ENCODE measurements at regions not wholly inside any gene's neighbourhood (a gene's known extent, or its start where the extent isn't known, plus 50 kb on each side); places are given as distances from the start of the nearest gene placed in this dataset.

DNA sequence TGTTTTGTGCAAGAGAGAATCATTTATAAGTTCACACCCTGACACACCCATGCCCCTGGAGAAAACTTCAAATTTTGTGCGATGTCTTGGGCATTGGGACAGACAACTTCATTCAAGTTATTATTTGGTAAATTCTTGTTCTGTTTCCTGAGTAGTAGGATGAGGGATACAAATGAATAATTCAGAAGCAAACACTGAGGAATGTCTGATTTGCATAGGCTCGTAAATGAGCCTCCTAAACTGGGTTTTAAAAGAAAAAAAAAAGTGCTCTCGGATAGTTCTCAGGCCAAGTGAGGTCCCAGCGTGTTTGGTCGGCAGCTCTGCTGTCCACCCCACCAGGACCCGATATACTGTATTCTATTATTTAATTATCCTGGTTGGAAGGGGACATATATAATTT is 134.7 kb upstream of the CPM start:
- TF ChIP-seq, protein P1, sequence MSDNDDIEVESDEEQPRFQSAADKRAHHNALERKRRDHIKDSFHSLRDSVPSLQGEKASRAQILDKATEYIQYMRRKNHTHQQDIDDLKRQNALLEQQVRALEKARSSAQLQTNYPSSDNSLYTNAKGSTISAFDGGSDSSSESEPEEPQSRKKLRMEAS (IDR thresholded peaks at IDR 0.05): no peak
- TF ChIP-seq, protein P2, sequence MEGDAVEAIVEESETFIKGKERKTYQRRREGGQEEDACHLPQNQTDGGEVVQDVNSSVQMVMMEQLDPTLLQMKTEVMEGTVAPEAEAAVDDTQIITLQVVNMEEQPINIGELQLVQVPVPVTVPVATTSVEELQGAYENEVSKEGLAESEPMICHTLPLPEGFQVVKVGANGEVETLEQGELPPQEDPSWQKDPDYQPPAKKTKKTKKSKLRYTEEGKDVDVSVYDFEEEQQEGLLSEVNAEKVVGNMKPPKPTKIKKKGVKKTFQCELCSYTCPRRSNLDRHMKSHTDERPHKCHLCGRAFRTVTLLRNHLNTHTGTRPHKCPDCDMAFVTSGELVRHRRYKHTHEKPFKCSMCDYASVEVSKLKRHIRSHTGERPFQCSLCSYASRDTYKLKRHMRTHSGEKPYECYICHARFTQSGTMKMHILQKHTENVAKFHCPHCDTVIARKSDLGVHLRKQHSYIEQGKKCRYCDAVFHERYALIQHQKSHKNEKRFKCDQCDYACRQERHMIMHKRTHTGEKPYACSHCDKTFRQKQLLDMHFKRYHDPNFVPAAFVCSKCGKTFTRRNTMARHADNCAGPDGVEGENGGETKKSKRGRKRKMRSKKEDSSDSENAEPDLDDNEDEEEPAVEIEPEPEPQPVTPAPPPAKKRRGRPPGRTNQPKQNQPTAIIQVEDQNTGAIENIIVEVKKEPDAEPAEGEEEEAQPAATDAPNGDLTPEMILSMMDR (IDR thresholded peaks at IDR 0.05; ENCODE audit: control extremely low read depth in 1 of 3, insufficient read depth in 1 of 3, low read depth in 1 of 3, low read length in 3 of 3): no peak
- TF ChIP-seq CREB1 (IDR thresholded peaks at IDR 0.05) (no peak), YY1 (IDR thresholded peaks at IDR 0.05; ENCODE audit: low read depth, low read length) (no peak), POLR2A (IDR thresholded peaks at IDR 0.05; ENCODE audit: control extremely low read depth in 1 of 2, low read depth in 2 of 2, low read length in 2 of 2) (no peak), RFX5 (IDR thresholded peaks at IDR 0.05; ENCODE audit: borderline replicate concordance, low read depth, low read length) (no peak), BRCA1 (IDR thresholded peaks at IDR 0.05; ENCODE audit: low read depth, low read length) (no peak), SP4 (IDR thresholded peaks at IDR 0.05; ENCODE audit: low read length) (no peak), TEAD4 (IDR thresholded peaks at IDR 0.05; ENCODE audit: low read depth, low read length) (no peak), TCF12 (IDR thresholded peaks at IDR 0.05; ENCODE audit: low read depth, low read length) (no peak)
